ENCODE measurements at regions not wholly inside any gene's neighbourhood (a gene's known extent, or its start where the extent isn't known, plus 50 kb on each side); places are given as distances from the start of the nearest gene placed in this dataset.

- DNase-seq (ENCODE audit: low read depth, low spot score), result no peak
These were observed 243.9 kb upstream of the FAT4 start for GRCh38 chr4:125070861-125071260.

GRCh38 chr4:125062115-125063050 lies 252.4 kb upstream of the FAT4 start:
- no peak for DNase-seq (ENCODE audit: low read depth, low spot score)

GRCh38 chr4:125060376-125060775 lies 254.4 kb upstream of the FAT4 start:
- DNase-seq (ENCODE audit: low read depth, low spot score), result no peak

GRCh38 chr4:125049711-125050110 lies 265.0 kb upstream of the FAT4 start:
- no peak for DNase-seq (ENCODE audit: low read depth, low spot score)

- DNase-seq (ENCODE audit: low read depth, low spot score), result no peak
These were observed 269.4 kb upstream of the FAT4 start for GRCh38 chr4:125045311-125045710.

GRCh38 chr4:125044886-125045285 lies 269.9 kb upstream of the FAT4 start:
- DNase-seq (ENCODE audit: low read depth, low spot score), result no peak

GRCh38 chr4:125043486-125043885 lies 271.3 kb upstream of the FAT4 start:
- no peak for DNase-seq (ENCODE audit: low read depth, low spot score)

- DNase-seq (ENCODE audit: low read depth, low spot score), result no peak
These were observed 272.7 kb upstream of the FAT4 start for GRCh38 chr4:125042041-125042440.

- no peak for DNase-seq (ENCODE audit: low read depth, low spot score)
These were observed 273.3 kb upstream of the FAT4 start for GRCh38 chr4:125041372-125041930.

- DNase-seq (ENCODE audit: low read depth, low spot score), result no peak
These were observed 275.2 kb upstream of the FAT4 start for GRCh38 chr4:125039550-125039949.

GRCh38 chr4:125022855-125023501 lies 291.8 kb upstream of the FAT4 start:
- DNase-seq (ENCODE audit: low read depth, low spot score), result no peak

- DNase-seq (ENCODE audit: low read depth, low spot score), result no peak
These were observed 293.6 kb upstream of the FAT4 start for GRCh38 chr4:125021189-125021588.

GRCh38 chr4:125020089-125021034 lies 294.4 kb upstream of the FAT4 start:
- no peak for DNase-seq (ENCODE audit: low read depth, low spot score)

- no peak for DNase-seq (ENCODE audit: low read depth, low spot score)
These were observed 297.9 kb upstream of the FAT4 start for GRCh38 chr4:125016892-125017299.

- DNase-seq (ENCODE audit: low read depth, low spot score), result no peak
These were observed 300.9 kb upstream of the FAT4 start for GRCh38 chr4:125013891-125014290.

GRCh38 chr4:125011646-125012045 lies 299.1 kb upstream of the ANKRD50 start:
- DNase-seq (ENCODE audit: low read depth, low spot score), result no peak

- DNase-seq (ENCODE audit: low read depth, low spot score), result no peak
These were observed 298.4 kb upstream of the ANKRD50 start for GRCh38 chr4:125010796-125011503.

GRCh38 chr4:125008676-125009075 lies 296.1 kb upstream of the ANKRD50 start:
- no peak for DNase-seq (ENCODE audit: low read depth, low spot score)

- DNase-seq (ENCODE audit: low read depth, low spot score), result no peak
These were observed 292.1 kb upstream of the ANKRD50 start for GRCh38 chr4:125004676-125005075.

- no peak for DNase-seq (ENCODE audit: low read depth, low spot score)
These were observed 291.3 kb upstream of the ANKRD50 start for GRCh38 chr4:125003840-125004239.

GRCh38 chr4:124997991-124998390 lies 285.5 kb upstream of the ANKRD50 start:
- no peak for DNase-seq (ENCODE audit: low read depth, low spot score)

Data from pulmonary artery endothelial cell (primary cell).